Ovary (tissue), 3 donors: ENCODE measurements at regions not wholly inside any gene's neighbourhood (a gene's known extent, or its start where the extent isn't known, plus 50 kb on each side); places are given as distances from the start of the nearest gene placed in this dataset.

Source experiments
- CTCF ChIP-seq, 3 donors: fragments of 450-650 bp in 2 of 3; fragments of 200-600 bp in 1 of 3; IDR thresholded peaks; one replicate each; pipeline versions ENCODE4 v1.5.1 to v1.8.0; 2016 to 2022; ENCODE audit warnings: antibody characterized with exemption in 3 of 3, mild to moderate bottlenecking in 1 of 3
- EP300 ChIP-seq: sonication (generic); formaldehyde crosslinking; IDR thresholded peaks from one replicate; pipeline ENCODE4 v1.6.1; 2017; ENCODE audit warnings: antibody characterized with exemption
- donor health status: DM: no; HTN: no; CAD: no.

GRCh38 chr17:52378860-52379259, 220.3 kb upstream of the CA10 start:
- no peak for TF ChIP-seq EP300
- no peak for TF ChIP-seq CTCF (IDR thresholded peaks at IDR 0.05)
